ENCODE measurements at regions not wholly inside any gene's neighbourhood (a gene's known extent, or its start where the extent isn't known, plus 50 kb on each side); places are given as distances from the start of the nearest gene placed in this dataset.

DNA sequence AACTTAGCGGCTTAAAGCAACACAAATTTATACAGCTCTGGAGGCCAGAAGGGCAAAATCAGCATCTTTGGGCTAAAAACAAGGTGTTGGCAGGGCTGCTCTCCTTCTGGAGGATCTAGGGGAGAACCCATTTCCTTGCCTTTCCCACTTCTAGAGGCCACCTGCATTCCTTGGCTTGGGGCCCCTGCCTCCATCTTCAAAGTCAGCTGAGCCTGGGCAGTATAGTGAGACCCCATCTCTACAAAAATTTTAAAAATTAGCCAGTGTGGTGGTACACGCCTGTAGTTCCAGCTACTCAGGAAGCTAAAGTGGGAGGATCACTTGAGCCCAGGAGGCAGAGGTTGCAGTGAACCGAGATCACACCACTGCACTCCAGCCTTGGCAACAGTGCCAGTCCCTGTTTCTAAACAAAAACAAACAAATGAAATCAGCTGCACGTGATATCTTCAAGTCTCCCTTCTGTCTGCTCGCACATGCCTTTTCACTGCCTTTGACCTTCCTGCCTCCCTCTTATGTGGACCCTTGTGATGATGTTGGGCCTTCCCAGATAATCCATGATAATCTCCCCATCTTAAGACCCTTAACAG, 200.6 kb downstream of the ZFP36L2 start:
- H3K27ac Mint-ChIP-seq (ENCODE audit: unreplicated experiment), result peak overlapping the region; percentile 59
- no peak for DNase-seq
- no peaks in the 10 kb centered on the region for H3K9me3 Mint-ChIP-seq (ENCODE audit: low read depth, unreplicated experiment)
- TF ChIP-seq, protein P1, sequence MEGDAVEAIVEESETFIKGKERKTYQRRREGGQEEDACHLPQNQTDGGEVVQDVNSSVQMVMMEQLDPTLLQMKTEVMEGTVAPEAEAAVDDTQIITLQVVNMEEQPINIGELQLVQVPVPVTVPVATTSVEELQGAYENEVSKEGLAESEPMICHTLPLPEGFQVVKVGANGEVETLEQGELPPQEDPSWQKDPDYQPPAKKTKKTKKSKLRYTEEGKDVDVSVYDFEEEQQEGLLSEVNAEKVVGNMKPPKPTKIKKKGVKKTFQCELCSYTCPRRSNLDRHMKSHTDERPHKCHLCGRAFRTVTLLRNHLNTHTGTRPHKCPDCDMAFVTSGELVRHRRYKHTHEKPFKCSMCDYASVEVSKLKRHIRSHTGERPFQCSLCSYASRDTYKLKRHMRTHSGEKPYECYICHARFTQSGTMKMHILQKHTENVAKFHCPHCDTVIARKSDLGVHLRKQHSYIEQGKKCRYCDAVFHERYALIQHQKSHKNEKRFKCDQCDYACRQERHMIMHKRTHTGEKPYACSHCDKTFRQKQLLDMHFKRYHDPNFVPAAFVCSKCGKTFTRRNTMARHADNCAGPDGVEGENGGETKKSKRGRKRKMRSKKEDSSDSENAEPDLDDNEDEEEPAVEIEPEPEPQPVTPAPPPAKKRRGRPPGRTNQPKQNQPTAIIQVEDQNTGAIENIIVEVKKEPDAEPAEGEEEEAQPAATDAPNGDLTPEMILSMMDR (IDR thresholded peaks at IDR 0.05; ENCODE audit: unreplicated experiment), result no peak
- no peak overlapping the region for H3K4me3 Mint-ChIP-seq (ENCODE audit: low read depth, unreplicated experiment)
- peaks cover 20% of the 10 kb centered on the region for H3K36me3 Mint-ChIP-seq (ENCODE audit: insufficient read depth, unreplicated experiment)
- no peaks in the 10 kb centered on the region for H3K27me3 Mint-ChIP-seq (ENCODE audit: unreplicated experiment)
- BruUV-seq (replicated peaks), result no TSS peak
- CTCF ChIA-PET, result interaction anchor here (0.5 to 1.7 kb wide), 4 partner anchors 26 to 201 kb away, joined by 3 to 5 read pairs (median 4); partner anchors contain the start of gene ZFP36L2
- peaks cover 56% of the 10 kb centered on the region for H3K4me1 Mint-ChIP-seq (ENCODE audit: low read depth, unreplicated experiment)
- intact Hi-C loops (cut with micrococcal nuclease; ENCODE audit: unreplicated experiment), result no loop called here

DNA sequence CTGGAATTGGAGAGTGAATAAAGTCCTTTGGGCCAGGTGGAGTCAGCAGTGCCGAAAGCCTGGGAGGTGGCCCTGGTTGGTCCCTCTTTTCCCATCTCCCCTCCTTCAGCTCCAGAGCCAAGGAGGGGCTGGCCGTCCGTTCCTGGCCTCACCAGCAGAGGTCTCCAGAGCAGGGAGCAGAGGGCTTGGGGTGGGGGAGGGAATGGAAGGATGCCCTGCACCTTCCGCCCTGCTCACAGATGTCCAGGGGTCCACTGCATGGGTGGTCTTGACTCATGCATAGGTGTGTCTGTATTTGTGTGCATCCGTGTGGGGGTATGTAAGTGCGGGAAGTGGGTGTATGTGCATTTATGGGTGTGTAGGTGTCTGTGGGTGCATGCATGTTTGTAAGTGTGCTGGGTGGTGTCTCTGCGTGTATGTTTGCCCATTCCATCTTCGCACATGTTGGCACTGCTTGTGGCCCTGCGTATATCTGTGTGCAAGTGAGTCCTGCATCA, 201.8 kb downstream of the ZFP36L2 start:
- H3K27ac Mint-ChIP-seq (ENCODE audit: unreplicated experiment), result peak overlapping the region; percentile 62

DNA sequence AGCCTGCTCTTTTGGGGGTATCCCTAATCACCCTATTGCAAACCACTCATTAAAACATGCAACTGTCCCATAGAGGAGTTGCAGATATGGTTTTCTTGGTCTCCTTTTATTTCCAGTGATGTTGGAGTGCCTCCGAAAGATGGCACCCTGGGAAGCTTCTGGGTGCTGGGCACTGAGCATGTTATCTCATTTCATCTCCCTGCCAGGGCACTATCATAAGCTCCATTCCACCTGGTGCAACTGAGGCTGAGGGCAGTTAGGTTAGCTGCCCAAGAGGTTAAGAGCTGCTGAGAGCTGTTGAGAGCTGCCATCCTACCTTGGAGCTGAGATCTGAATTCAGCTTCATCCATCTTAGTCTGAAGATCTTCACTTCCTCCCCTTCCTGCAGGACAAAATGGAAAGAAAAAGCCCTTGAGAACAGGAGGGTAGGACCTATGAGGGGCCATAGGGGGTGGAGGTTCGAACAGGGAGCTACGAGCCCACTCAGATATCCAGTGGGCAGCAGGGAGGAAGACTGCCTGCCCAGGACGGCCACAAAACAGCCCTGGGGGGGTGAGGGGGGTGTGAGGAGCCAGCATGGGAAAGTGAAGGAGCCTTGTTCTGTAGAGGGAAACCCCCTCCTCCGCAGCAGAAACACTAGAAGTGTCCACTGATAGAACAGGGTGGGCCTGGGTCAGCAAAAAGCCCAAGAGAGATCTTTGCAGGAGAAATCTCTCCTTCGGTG, 202.5 kb downstream of the ZFP36L2 start:
- no peak overlapping the region for H3K4me3 Mint-ChIP-seq (ENCODE audit: low read depth, unreplicated experiment)
- TF ChIP-seq, protein P1 (IDR thresholded peaks at IDR 0.05; ENCODE audit: unreplicated experiment), result no peak
- no peak for DNase-seq
- H3K27ac Mint-ChIP-seq (ENCODE audit: unreplicated experiment), result peak overlapping the region; percentile 62
- no TSS peak for BruUV-seq (replicated peaks)
- peaks cover 20% of the 10 kb centered on the region for H3K36me3 Mint-ChIP-seq (ENCODE audit: insufficient read depth, unreplicated experiment)
- H3K9me3 Mint-ChIP-seq (ENCODE audit: low read depth, unreplicated experiment), result no peaks in the 10 kb centered on the region
- CTCF ChIA-PET, result interaction anchor here (0.6 to 1.7 kb wide), 17 partner anchors 13 to 460 kb away, joined by 3 to 9 read pairs (median 4); partner anchors contain the start of gene ZFP36L2
- H3K27me3 Mint-ChIP-seq (ENCODE audit: unreplicated experiment), result no peaks in the 10 kb centered on the region
- peaks cover 58% of the 10 kb centered on the region for H3K4me1 Mint-ChIP-seq (ENCODE audit: low read depth, unreplicated experiment)
- intact Hi-C loops (cut with micrococcal nuclease; ENCODE audit: unreplicated experiment), result loop anchor here (1.0 to 2.0 kb wide), 4 partner anchors 19 to 460 kb away; no protein-coding TSS in a partner anchor

More for the DNA sequence above, 201.8 kb downstream of the ZFP36L2 start:
- H3K9me3 Mint-ChIP-seq (ENCODE audit: low read depth, unreplicated experiment), result no peaks in the 10 kb centered on the region
- intact Hi-C loops (cut with micrococcal nuclease; ENCODE audit: unreplicated experiment), result loop anchor here (1.0 kb wide), 2 partner anchors 205 to 460 kb away; no protein-coding TSS in a partner anchor
- TF ChIP-seq, protein P1 (IDR thresholded peaks at IDR 0.05; ENCODE audit: unreplicated experiment), result peak; percentile 86
- H3K4me3 Mint-ChIP-seq (ENCODE audit: low read depth, unreplicated experiment), result no peak overlapping the region
- CTCF ChIA-PET, result interaction anchor here (0.6 to 1.7 kb wide), 16 partner anchors 14 to 460 kb away, joined by 3 to 9 read pairs (median 4); partner anchors contain the start of gene ZFP36L2
- BruUV-seq (replicated peaks), result no TSS peak
- peaks cover 56% of the 10 kb centered on the region for H3K4me1 Mint-ChIP-seq (ENCODE audit: low read depth, unreplicated experiment)
- peaks cover 20% of the 10 kb centered on the region for H3K36me3 Mint-ChIP-seq (ENCODE audit: insufficient read depth, unreplicated experiment)
- no peaks in the 10 kb centered on the region for H3K27me3 Mint-ChIP-seq (ENCODE audit: unreplicated experiment)
- DNase-seq, result peak; percentile 86

DNA sequence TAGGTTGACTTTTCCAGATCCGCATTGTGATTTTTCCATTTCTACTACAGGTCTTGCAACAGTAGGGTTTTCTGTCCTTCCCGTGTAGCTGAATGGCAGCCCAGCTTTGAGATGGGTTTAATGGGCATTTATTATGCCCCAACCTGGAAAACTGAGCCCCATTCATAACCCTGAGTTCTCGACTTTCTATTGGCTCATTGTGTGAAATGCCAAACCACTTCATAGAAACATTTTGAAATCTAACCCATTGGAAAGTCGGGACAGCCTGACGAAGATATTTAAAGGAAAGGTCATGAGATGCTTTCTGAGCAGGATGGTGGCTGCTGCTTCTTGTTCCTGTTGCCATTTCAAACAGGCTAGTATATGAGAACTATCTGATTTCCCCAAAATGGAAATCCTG, 203.5 kb downstream of the ZFP36L2 start:
- CTCF ChIA-PET, result interaction anchor here (1.0 to 1.8 kb wide), 5 partner anchors 14 to 203 kb away, joined by 3 to 19 read pairs (median 5); partner anchors contain the start of gene ZFP36L2
- H3K27ac Mint-ChIP-seq (ENCODE audit: unreplicated experiment), result peak overlapping the region; percentile 89
- peaks cover 25% of the 10 kb centered on the region for H3K36me3 Mint-ChIP-seq (ENCODE audit: insufficient read depth, unreplicated experiment)
- H3K9me3 Mint-ChIP-seq (ENCODE audit: low read depth, unreplicated experiment), result no peaks in the 10 kb centered on the region
- TF ChIP-seq, protein P1 (IDR thresholded peaks at IDR 0.05; ENCODE audit: unreplicated experiment), result no peak
- no peaks in the 10 kb centered on the region for H3K27me3 Mint-ChIP-seq (ENCODE audit: unreplicated experiment)
- no peak overlapping the region for H3K4me3 Mint-ChIP-seq (ENCODE audit: low read depth, unreplicated experiment)
- H3K4me1 Mint-ChIP-seq (ENCODE audit: low read depth, unreplicated experiment), result peaks cover 69% of the 10 kb centered on the region
- no TSS peak for BruUV-seq (replicated peaks)
- DNase-seq, result no peak
- intact Hi-C loops (cut with micrococcal nuclease; ENCODE audit: unreplicated experiment), result loop anchor here (1.0 to 2.0 kb wide), 7 partner anchors 18 to 196 kb away; no protein-coding TSS in a partner anchor

Measured in Calu3 (cell line).